Lung (tissue), 11 donors: ENCODE measurements at regions not wholly inside any gene's neighbourhood (a gene's known extent, or its start where the extent isn't known, plus 50 kb on each side); places are given as distances from the start of the nearest gene placed in this dataset.

Experiments
- ATAC-seq: fragments of 200-7000 bp; cut with Tn5 transposase; one replicate; pipeline ENCODE4 v1.9.1; 2020; ENCODE audit warnings: moderate number of reproducible peaks; ENCODE audit not compliant: insufficient read depth, low FRiP score
- DNase-seq, 3 donors: peaks; one replicate each; pipeline ENCODE4 v3.0.0-alpha.2; 2013 to 2017
- H3K27ac ChIP-seq, 2 donors: one replicate each; pipeline ENCODE4 v1.5.1; 2013; ENCODE audit warnings: mild to moderate bottlenecking in 2 of 2, moderate library complexity in 2 of 2, control low read depth in 1 of 2, inconsistent platforms in 1 of 2, low read depth in 1 of 2, low read length in 1 of 2
- H3K27me3 ChIP-seq, 3 donors: one replicate each; pipeline ENCODE4 v1.5.1; 2013; ENCODE audit warnings: low read length in 2 of 3; ENCODE audit not compliant: control insufficient read depth in 3 of 3, insufficient read depth in 3 of 3
- H3K36me3 ChIP-seq, 4 donors: one replicate each; pipeline ENCODE4 v1.5.1; 2013; ENCODE audit warnings: low read length in 4 of 4, mild to moderate bottlenecking in 1 of 4, moderate library complexity in 1 of 4; ENCODE audit not compliant: control insufficient read depth in 4 of 4, insufficient read depth in 4 of 4
- H3K4me1 ChIP-seq, 5 donors: one replicate each; pipeline ENCODE4 v1.5.1; 2013; ENCODE audit warnings: low read length in 5 of 5, mild to moderate bottlenecking in 2 of 5, moderate library complexity in 1 of 5; ENCODE audit not compliant: control insufficient read depth in 5 of 5, insufficient read depth in 5 of 5
- H3K4me3 ChIP-seq: one replicate; pipeline ENCODE4 v1.5.1; 2013; ENCODE audit warnings: mild to moderate bottlenecking, control low read depth, moderate library complexity
- H3K9ac ChIP-seq, 2 donors: one replicate each; pipeline ENCODE4 v1.5.1; 2013; ENCODE audit warnings: low read length in 2 of 2, control low read depth in 1 of 2; ENCODE audit not compliant: insufficient read depth in 1 of 2
- H3K9me3 ChIP-seq, 4 donors: one replicate each; pipeline ENCODE4 v1.5.1; 2013; ENCODE audit warnings: low read length in 3 of 4, mild to moderate bottlenecking in 1 of 4, moderate library complexity in 1 of 4; ENCODE audit not compliant: control insufficient read depth in 4 of 4, insufficient read depth in 3 of 4
- WGBS, 2 donors: extraction: QIAGEN DNeasy Blood & Tissue Kit; methylation state at CpG; one replicate each; pipeline ENCODE4 v1.1.7; 2013; 5-methylcytosine and 5-hydroxymethylcytosine counted together
- TF ChIP-seq, protein P1 (sequence below): IDR thresholded peaks from 2 replicates; pipeline ENCODE4 v1.5.1; 2012; ENCODE audit warnings: mild to moderate bottlenecking; ENCODE audit errors: control extremely low read depth, extremely low read depth
- donor health status: control.
- donor health status: control.
- donor health status: Bipolar disorder and iron deficiency.
- donor health status: healthy.
- donor health status: DM: yes; HTN: yes; CAD: no.

DNA sequence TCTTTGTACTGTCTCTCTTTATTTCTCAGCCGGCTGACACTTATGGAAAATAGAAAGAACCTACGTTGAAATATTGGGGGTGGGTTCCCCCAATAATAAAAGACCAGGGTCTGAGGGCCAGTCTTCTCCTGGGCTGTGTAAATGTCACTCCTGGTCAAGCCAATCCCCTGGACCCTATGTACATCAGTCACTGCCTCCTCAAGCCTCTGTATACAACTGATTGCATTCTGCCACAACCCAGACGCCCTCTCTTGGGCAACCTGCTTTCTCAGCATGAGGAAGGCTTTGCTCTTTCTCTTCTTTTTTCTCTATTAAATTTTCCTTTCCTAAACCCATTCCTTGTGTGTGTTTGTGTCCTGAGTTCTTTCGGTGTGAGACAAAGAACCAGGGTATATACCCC lies 84.1 kb upstream of the SERBP1 start:
- ATAC-seq (no peak), DNase-seq (no peak)
- no peak overlapping the region for H3K4me3 ChIP-seq
- no peaks in the 10 kb centered on the region for H3K27me3 ChIP-seq
- H3K9ac ChIP-seq: no peak overlapping the region
- H3K9me3 ChIP-seq: peaks cover 0 to 8% (median 4%) of the 10 kb centered on the region in 4 donors
- H3K4me1 ChIP-seq: no peaks in the 10 kb centered on the region
- H3K27ac ChIP-seq: no peak overlapping the region
- 79 to 87% methylated on average over 4 of the region's 4 CpGs for WGBS, 2 donors
- TF ChIP-seq, protein P1, sequence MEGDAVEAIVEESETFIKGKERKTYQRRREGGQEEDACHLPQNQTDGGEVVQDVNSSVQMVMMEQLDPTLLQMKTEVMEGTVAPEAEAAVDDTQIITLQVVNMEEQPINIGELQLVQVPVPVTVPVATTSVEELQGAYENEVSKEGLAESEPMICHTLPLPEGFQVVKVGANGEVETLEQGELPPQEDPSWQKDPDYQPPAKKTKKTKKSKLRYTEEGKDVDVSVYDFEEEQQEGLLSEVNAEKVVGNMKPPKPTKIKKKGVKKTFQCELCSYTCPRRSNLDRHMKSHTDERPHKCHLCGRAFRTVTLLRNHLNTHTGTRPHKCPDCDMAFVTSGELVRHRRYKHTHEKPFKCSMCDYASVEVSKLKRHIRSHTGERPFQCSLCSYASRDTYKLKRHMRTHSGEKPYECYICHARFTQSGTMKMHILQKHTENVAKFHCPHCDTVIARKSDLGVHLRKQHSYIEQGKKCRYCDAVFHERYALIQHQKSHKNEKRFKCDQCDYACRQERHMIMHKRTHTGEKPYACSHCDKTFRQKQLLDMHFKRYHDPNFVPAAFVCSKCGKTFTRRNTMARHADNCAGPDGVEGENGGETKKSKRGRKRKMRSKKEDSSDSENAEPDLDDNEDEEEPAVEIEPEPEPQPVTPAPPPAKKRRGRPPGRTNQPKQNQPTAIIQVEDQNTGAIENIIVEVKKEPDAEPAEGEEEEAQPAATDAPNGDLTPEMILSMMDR: no peak
- H3K36me3 ChIP-seq: no peaks in the 10 kb centered on the region

GRCh38 chr1:67514786-67515185 lies 84.6 kb upstream of the SERBP1 start:
- Histone ChIP-seq H3K27me3 (no peaks in the 10 kb centered on the region), H3K9me3 (peaks cover 0 to 8% (median 4%) of the 10 kb centered on the region in 4 donors), H3K4me1 (no peaks in the 10 kb centered on the region), H3K4me3 (no peak overlapping the region), H3K9ac (no peak overlapping the region), H3K27ac (no peak overlapping the region), H3K36me3 (no peaks in the 10 kb centered on the region)
- ATAC-seq (no peak), DNase-seq (peak in 2 of 3 donors; percentile 15 to 55)
- TF ChIP-seq, protein P1: no peak
- 73 to 82% methylated on average over 2 of the region's 2 CpGs for WGBS, 2 donors

DNA sequence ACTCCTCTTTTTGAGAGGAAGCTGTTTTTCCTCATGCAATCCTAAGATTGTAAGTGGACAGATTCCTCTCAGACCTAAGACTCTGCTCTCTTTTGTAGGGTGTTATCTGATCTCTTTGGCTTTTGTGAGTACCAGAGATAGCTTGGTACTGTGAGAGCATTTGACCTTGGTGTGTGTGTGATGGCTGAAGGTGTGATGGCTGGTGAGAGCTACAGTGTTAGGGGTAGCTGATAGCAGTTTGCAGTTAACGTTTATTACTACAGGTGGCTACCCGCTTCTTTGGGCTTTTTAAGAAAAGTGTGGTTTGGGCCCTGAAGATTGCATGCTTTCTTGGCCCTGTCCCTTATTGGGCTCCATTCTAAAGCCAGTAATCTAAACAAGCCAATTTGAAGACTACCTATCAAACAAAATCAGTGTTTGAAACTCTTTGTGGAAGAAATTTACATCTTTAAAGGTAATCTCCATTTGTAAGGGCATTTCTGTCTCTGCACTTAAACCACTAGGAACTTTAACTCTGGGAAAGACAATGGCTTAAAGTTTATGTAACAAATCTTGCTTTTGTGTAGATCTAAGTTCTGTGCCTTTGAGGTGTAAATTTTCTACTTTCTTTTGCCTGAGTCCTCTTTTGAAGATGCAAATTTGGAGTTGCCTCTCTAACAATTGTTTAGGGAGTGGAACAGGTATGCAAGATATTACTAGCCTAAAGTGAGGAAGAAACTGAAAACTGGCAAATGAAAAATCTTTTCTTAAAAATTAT lies 85.3 kb upstream of the SERBP1 start:
- Histone ChIP-seq H3K9ac (no peak overlapping the region), H3K27me3 (no peaks in the 10 kb centered on the region), H3K27ac (no peak overlapping the region), H3K4me3 (no peak overlapping the region), H3K36me3 (no peaks in the 10 kb centered on the region), H3K4me1 (no peaks in the 10 kb centered on the region), H3K9me3 (peaks cover 0 to 8% (median 4%) of the 10 kb centered on the region in 4 donors)
- ATAC-seq (no peak), DNase-seq (no peak)
- 77 to 84% methylated on average over 2 of the region's 2 CpGs for WGBS, 2 donors
- TF ChIP-seq, protein P1: no peak

- Histone ChIP-seq H3K9me3 (peaks cover 0 to 8% (median 4%) of the 10 kb centered on the region in 4 donors), H3K4me1 (no peaks in the 10 kb centered on the region), H3K4me3 (no peak overlapping the region), H3K36me3 (no peaks in the 10 kb centered on the region), H3K27me3 (no peaks in the 10 kb centered on the region), H3K27ac (no peak overlapping the region), H3K9ac (peak overlapping the region in 1 of 2 donors; percentile 5)
- TF ChIP-seq, protein P1: no peak
- no peak for ATAC-seq
- no peak for DNase-seq
Observed at GRCh38 chr1:67517046-67517445, 86.8 kb upstream of the SERBP1 start.
